ENCODE measurements at regions not wholly inside any gene's neighbourhood (a gene's known extent, or its start where the extent isn't known, plus 50 kb on each side); places are given as distances from the start of the nearest gene placed in this dataset.
"Not testable (repeated sequence)": the region's sequence is repeated elsewhere in the genome, so short reads cannot be mapped to it uniquely, and the experiment has no call there.

DNA sequence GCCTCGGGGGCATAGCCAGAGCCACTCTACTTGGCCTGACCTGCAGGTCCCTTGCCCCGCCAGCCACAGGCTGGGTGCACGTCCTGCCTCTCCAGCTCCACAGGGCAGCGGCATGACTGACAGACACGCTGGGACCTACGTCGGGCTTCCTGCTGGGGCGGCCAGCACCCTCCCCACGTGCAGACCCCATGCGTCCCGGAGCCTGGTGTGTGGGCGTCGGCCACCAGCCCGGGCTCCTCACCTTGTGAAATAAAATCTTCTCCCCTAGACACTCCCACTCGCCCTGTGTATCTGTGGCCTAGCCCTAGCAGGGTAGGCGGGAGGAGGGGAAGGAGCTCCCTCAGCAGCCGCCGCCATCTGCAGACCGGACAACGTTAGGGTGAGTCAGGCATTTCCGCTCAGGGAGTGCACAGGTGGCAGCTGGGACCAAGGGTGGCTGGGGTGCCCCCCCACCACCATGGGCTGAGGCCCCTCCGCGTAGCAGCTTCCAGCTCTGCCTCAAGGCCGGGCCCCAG lies 119.5 kb downstream of the IGLL1 start:
- H3K9ac ChIP-seq (ENCODE audit: low read length in 2 of 2); H3K27me3 ChIP-seq (ENCODE audit: control insufficient read depth in 1 of 2, insufficient read depth in 2 of 2, low read length in 2 of 2); H3K9me3 ChIP-seq (ENCODE audit: control insufficient read depth in 2 of 2, low read length in 2 of 2); H3K36me3 ChIP-seq (ENCODE audit: control insufficient read depth in 2 of 2, insufficient read depth in 2 of 2, low read length in 2 of 2); H3K4me1 ChIP-seq (ENCODE audit: control insufficient read depth, insufficient read depth, low read length); H3K4me3 ChIP-seq (ENCODE audit: low read length in 2 of 2); H3K27ac ChIP-seq (ENCODE audit: low read length): not testable (repeated sequence)

GRCh38 chr22:23459645-23460516 lies 120.2 kb downstream of the IGLL1 start:
- H3K27me3 ChIP-seq (ENCODE audit: control insufficient read depth in 1 of 2, insufficient read depth in 2 of 2, low read length in 2 of 2): not testable (repeated sequence)

DNA sequence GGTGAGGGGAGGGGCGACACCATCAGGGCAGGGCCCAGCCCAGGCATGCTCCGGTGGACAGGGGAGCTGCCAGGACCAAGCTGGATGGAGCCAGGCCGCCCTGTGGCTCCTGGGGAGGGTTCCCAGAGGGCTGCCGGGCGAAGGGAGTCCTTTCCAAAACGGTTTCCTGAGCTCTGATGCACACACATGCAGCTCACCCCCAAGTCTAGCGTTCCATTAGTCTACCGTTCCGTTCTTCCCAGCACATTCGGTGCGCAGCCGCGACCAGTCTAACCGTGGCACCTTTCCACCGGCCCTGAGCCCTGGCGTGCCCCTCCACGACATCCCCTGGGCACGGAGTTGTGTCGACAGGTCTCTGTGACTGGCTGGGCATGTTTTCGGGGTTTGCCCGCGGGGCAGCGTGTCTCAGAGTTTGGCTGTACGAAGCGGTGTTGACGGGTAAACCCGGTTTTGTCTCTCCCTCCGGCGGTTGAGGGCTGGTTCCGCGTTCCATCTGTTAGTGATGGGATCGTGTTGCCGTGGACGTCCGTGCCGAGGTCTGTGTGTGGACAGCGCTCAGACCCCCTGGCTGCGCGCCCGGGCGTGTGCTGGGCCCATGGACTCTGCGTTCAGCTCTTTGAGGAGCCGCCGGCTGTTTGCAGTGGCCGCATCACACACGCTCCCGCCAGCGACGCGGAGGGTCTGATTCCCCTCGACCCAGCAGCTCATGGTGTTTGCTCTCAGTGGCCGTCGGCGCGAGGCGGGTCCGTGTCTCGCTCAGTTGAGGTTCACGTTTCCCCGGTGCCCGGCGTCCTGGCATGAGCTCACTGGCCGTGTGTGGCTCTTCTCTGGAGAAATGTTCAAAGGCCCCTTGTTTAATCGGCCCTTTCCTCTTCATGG lies 121.2 kb downstream of the IGLL1 start:
- no peak overlapping the region for H3K27ac ChIP-seq (ENCODE audit: low read length)
- H3K27me3 ChIP-seq (ENCODE audit: control insufficient read depth in 1 of 2, insufficient read depth in 2 of 2, low read length in 2 of 2): no peaks in the 10 kb centered on the region
- no peaks in the 10 kb centered on the region for H3K36me3 ChIP-seq (ENCODE audit: control insufficient read depth in 2 of 2, insufficient read depth in 2 of 2, low read length in 2 of 2)

More at GRCh38 chr22:23459645-23460516, 120.2 kb downstream of the IGLL1 start:
- H3K27ac ChIP-seq (ENCODE audit: low read length); H3K4me1 ChIP-seq (ENCODE audit: control insufficient read depth, insufficient read depth, low read length); H3K9ac ChIP-seq (ENCODE audit: low read length in 2 of 2); H3K9me3 ChIP-seq (ENCODE audit: control insufficient read depth in 2 of 2, low read length in 2 of 2); H3K4me3 ChIP-seq (ENCODE audit: low read length in 2 of 2); H3K36me3 ChIP-seq (ENCODE audit: control insufficient read depth in 2 of 2, insufficient read depth in 2 of 2, low read length in 2 of 2): not testable (repeated sequence)

DNA sequence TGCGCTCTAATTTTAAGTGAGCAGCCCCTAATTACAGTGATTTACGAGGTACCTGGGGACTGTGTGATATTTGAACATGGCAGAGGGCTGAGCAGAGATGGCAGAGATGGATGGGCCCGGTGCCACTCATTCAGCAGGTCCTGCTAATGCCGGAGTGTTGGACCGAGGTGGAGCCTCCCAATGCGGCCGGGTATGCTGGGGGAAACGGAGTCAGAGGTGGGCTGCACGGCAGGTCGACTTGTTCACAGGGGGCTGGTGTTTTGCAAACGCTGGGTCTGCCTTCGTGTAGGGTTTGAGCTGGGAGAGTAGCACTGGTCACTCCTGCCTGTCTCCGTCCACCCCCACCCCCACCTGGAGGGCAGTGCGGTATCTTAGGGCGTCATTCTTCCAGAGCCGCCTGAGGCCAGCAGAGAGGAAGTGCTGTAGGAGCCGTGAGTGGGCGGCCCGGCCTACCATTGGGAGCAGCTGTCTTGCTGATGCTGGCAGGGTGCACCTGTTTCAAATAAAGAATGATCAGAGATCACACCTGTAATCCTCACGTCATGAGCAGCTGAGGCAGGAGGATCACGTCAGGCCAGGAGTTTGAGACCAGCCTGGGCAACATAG lies 122.6 kb downstream of the IGLL1 start:
- Histone ChIP-seq H3K4me1 (ENCODE audit: control insufficient read depth, insufficient read depth, low read length) (no peaks in the 10 kb centered on the region), H3K36me3 (ENCODE audit: control insufficient read depth in 2 of 2, insufficient read depth in 2 of 2, low read length in 2 of 2) (no peaks in the 10 kb centered on the region), H3K27me3 (ENCODE audit: control insufficient read depth in 1 of 2, insufficient read depth in 2 of 2, low read length in 2 of 2) (no peaks in the 10 kb centered on the region), H3K9ac (ENCODE audit: low read length in 2 of 2) (no peak overlapping the region), H3K9me3 (ENCODE audit: control insufficient read depth in 2 of 2, low read length in 2 of 2) (no peaks in the 10 kb centered on the region), H3K4me3 (ENCODE audit: low read length in 2 of 2) (no peak overlapping the region), H3K27ac (ENCODE audit: low read length) (no peak overlapping the region)

More for the DNA sequence above, 121.2 kb downstream of the IGLL1 start:
- Histone ChIP-seq H3K4me1 (ENCODE audit: control insufficient read depth, insufficient read depth, low read length) (no peaks in the 10 kb centered on the region), H3K9ac (ENCODE audit: low read length in 2 of 2) (no peak overlapping the region), H3K9me3 (ENCODE audit: control insufficient read depth in 2 of 2, low read length in 2 of 2) (no peaks in the 10 kb centered on the region), H3K4me3 (ENCODE audit: low read length in 2 of 2) (no peak overlapping the region)

DNA sequence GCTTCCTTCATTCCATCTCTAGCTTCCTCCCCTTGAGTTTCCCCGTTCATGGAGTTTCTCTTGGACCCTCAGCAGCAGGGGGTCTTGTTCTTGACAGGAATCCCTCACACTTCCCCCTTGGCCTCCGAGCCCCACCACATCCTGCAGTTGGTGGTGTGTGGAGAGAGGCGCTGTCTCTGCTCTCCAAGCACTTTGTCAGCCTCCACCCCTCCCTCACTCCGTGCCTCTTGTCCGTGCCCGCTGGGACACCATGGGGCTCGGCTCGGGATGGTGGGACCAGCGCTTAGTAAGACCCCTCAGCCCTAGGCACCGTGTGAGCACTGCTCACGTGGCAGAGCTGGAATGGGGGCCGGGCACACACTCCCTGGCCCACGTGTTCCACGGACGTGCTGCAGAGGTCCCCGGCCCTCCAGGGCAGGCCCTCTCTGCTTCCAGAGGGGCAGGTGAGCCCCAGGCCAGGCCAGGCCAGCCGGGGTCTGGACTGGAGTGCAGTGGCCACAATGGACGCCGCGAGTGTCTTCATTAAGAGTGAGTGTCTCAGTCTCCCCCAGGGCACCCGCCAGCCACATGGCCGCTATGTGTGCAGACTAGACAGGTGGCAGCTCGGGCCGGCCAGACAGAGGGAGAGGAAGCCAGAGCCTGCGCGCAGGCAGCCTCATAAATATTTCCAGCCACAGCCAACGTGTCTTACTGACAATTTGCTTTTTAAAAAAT lies 123.3 kb downstream of the IGLL1 start:
- H3K4me1 ChIP-seq (ENCODE audit: control insufficient read depth, insufficient read depth, low read length); H3K36me3 ChIP-seq (ENCODE audit: control insufficient read depth in 2 of 2, insufficient read depth in 2 of 2, low read length in 2 of 2); H3K9ac ChIP-seq (ENCODE audit: low read length in 2 of 2); H3K27me3 ChIP-seq (ENCODE audit: control insufficient read depth in 1 of 2, insufficient read depth in 2 of 2, low read length in 2 of 2); H3K4me3 ChIP-seq (ENCODE audit: low read length in 2 of 2); H3K27ac ChIP-seq (ENCODE audit: low read length); H3K9me3 ChIP-seq (ENCODE audit: control insufficient read depth in 2 of 2, low read length in 2 of 2): not testable (repeated sequence)

GRCh38 chr22:23454345-23454744 lies 125.7 kb downstream of the IGLL1 start:
- not testable (repeated sequence) for H3K4me1 ChIP-seq (ENCODE audit: control insufficient read depth, insufficient read depth, low read length); H3K27me3 ChIP-seq (ENCODE audit: control insufficient read depth in 1 of 2, insufficient read depth in 2 of 2, low read length in 2 of 2); H3K9me3 ChIP-seq (ENCODE audit: control insufficient read depth in 2 of 2, low read length in 2 of 2); H3K27ac ChIP-seq (ENCODE audit: low read length); H3K9ac ChIP-seq (ENCODE audit: low read length in 2 of 2); H3K36me3 ChIP-seq (ENCODE audit: control insufficient read depth in 2 of 2, insufficient read depth in 2 of 2, low read length in 2 of 2); H3K4me3 ChIP-seq (ENCODE audit: low read length in 2 of 2)

GRCh38 chr22:23453277-23453676 lies 126.8 kb downstream of the IGLL1 start:
- no peaks in the 10 kb centered on the region for H3K36me3 ChIP-seq (ENCODE audit: control insufficient read depth in 2 of 2, insufficient read depth in 2 of 2, low read length in 2 of 2)
- no peak overlapping the region for H3K4me3 ChIP-seq (ENCODE audit: low read length in 2 of 2)
- no peaks in the 10 kb centered on the region for H3K9me3 ChIP-seq (ENCODE audit: control insufficient read depth in 2 of 2, low read length in 2 of 2)
- no peaks in the 10 kb centered on the region for H3K27me3 ChIP-seq (ENCODE audit: control insufficient read depth in 1 of 2, insufficient read depth in 2 of 2, low read length in 2 of 2)
- H3K4me1 ChIP-seq (ENCODE audit: control insufficient read depth, insufficient read depth, low read length): no peaks in the 10 kb centered on the region
- no peak overlapping the region for H3K27ac ChIP-seq (ENCODE audit: low read length)
- H3K9ac ChIP-seq (ENCODE audit: low read length in 2 of 2): no peak overlapping the region

DNA sequence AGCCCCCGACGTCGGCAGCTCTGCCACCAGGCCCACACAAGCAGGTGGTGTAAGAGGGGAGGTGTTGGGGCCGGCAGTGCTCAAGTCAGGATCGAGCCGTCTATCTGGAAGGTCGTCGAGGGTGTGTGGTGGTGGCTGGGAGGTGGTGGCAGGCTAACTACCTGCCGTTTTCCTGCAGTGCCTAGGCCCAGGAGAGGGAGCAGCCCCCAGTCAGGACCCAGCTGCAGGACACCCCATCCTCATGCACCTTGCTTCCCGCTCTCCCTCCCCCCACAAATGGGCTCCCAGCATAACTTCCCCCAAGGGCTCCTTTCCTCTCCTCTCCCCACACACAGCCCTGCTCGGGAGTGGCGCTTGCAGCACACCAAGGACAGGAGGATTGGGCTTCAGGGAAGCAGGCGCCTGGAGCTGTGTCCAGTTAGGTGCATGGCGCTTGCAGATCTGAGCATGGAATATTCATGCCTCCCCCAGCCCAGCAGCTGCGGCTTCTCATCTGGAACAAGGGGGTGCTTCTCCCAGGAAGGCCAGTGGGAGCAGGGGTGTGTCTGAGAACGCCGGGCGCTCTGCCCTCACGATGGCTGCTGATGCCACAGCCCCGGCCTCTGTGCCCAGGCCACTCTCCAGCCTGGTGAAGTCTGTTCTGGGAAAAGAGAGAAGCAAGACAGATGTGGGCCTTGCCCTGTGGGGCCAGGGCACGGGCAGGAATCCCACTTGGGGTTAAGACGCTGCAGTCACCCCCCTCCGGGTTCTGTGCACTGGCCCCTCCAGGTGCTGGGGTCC lies 127.7 kb downstream of the IGLL1 start:
- H3K27me3 ChIP-seq (ENCODE audit: control insufficient read depth in 1 of 2, insufficient read depth in 2 of 2, low read length in 2 of 2): no peaks in the 10 kb centered on the region
- H3K36me3 ChIP-seq (ENCODE audit: control insufficient read depth in 2 of 2, insufficient read depth in 2 of 2, low read length in 2 of 2): no peaks in the 10 kb centered on the region
- no peaks in the 10 kb centered on the region for H3K9me3 ChIP-seq (ENCODE audit: control insufficient read depth in 2 of 2, low read length in 2 of 2)
- no peak overlapping the region for H3K27ac ChIP-seq (ENCODE audit: low read length)
- no peak overlapping the region for H3K4me3 ChIP-seq (ENCODE audit: low read length in 2 of 2)
- no peaks in the 10 kb centered on the region for H3K4me1 ChIP-seq (ENCODE audit: control insufficient read depth, insufficient read depth, low read length)
- no peak overlapping the region for H3K9ac ChIP-seq (ENCODE audit: low read length in 2 of 2)

DNA sequence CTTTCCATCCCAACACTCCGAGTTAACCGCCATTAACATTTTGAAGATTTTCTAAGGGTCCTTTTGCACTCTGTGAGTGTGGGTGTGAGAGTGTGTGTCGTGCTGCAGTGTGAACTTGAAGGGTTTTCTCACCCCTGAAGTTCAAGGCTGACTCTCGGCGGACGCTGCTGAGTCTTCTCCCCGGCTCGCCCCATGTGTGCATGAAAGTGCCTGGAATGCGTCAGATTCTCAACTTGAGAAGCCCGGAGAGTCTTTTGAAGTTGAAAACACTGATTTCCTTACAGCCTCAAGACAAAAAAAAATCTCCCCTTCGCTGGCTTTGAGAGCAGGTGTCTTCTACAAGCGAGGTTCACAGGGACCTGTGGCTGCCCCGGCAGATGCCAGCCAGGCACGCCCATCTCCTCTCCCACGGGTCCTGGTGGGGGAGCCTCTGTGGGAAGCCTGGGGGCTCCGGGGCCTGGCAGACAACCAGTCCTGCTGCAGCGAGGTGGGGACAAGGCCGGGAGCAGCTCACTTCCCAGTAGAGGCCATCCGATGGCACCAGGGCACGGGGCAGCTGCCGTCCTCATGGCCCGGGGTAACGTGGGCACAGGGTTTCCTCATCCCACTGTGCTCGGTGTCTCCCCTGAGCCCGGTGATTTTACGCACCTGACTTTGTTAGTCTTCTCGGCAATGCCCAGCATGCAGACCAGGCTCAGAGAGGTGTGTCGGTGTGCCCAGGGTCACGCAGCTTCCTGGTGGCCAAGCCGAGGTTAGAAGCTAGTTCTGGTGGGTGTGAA lies 128.4 kb downstream of the IGLL1 start:
- not testable (repeated sequence) for H3K27ac ChIP-seq (ENCODE audit: low read length); H3K9me3 ChIP-seq (ENCODE audit: control insufficient read depth in 2 of 2, low read length in 2 of 2)

More for the DNA sequence above, 128.4 kb downstream of the IGLL1 start:
- not testable (repeated sequence) for H3K27me3 ChIP-seq (ENCODE audit: control insufficient read depth in 1 of 2, insufficient read depth in 2 of 2, low read length in 2 of 2); H3K4me3 ChIP-seq (ENCODE audit: low read length in 2 of 2); H3K9ac ChIP-seq (ENCODE audit: low read length in 2 of 2); H3K4me1 ChIP-seq (ENCODE audit: control insufficient read depth, insufficient read depth, low read length); H3K36me3 ChIP-seq (ENCODE audit: control insufficient read depth in 2 of 2, insufficient read depth in 2 of 2, low read length in 2 of 2)
